ENCODE measurements at regions not wholly inside any gene's neighbourhood (a gene's known extent, or its start where the extent isn't known, plus 50 kb on each side); places are given as distances from the start of the nearest gene placed in this dataset.

GRCh38 chr3:187968883-187969580 is 184.9 kb upstream of the LPP start:
- TF ChIP-seq CTCF (IDR thresholded peaks at IDR 0.05), result no peak
- peak; percentile 68 to 93 for TF ChIP-seq EP300 (IDR thresholded peaks at IDR 0.05)
- no peak for TF ChIP-seq POLR2A (IDR thresholded peaks at IDR 0.05)
